Liver (tissue), 8 donors: ENCODE measurements at regions not wholly inside any gene's neighbourhood (a gene's known extent, or its start where the extent isn't known, plus 50 kb on each side); places are given as distances from the start of the nearest gene placed in this dataset.

Experiments
- DNase-seq: peaks from one replicate; pipeline ENCODE4 v3.0.0-alpha.2; 2017; ENCODE audit warnings: low spot score
- H3K27ac ChIP-seq, 2 donors: one replicate each; pipeline ENCODE4 v1.7.0; 2013; ENCODE audit warnings: inconsistent platforms in 2 of 2, low read length in 2 of 2, control low read depth in 1 of 2, low read depth in 1 of 2, mild to moderate bottlenecking in 1 of 2
- H3K27me3 ChIP-seq, 4 donors: one replicate each; pipeline versions ENCODE4 v1.6.1 to v1.7.0; 2013; ENCODE audit warnings: low read length in 3 of 4, inconsistent platforms in 1 of 4, mild to moderate bottlenecking in 1 of 4, moderate library complexity in 1 of 4; ENCODE audit not compliant: control insufficient read depth in 4 of 4, insufficient read depth in 4 of 4
- H3K36me3 ChIP-seq, 4 donors: one replicate each; pipeline versions ENCODE4 v1.6.1 to v1.7.0; 2013; ENCODE audit warnings: low read length in 3 of 4, mild to moderate bottlenecking in 3 of 4, low read depth in 1 of 4, moderate library complexity in 1 of 4; ENCODE audit not compliant: control insufficient read depth in 4 of 4, insufficient read depth in 3 of 4
- H3K4me1 ChIP-seq, 4 donors: one replicate each; pipeline versions ENCODE4 v1.6.1 to v1.7.0; 2013; ENCODE audit warnings: low read length in 3 of 4, mild to moderate bottlenecking in 3 of 4, moderate library complexity in 1 of 4; ENCODE audit not compliant: control insufficient read depth in 4 of 4, insufficient read depth in 4 of 4
- H3K4me3 ChIP-seq, 3 donors: one replicate each; pipeline versions ENCODE4 v1.6.1 to v1.7.0; 2013; ENCODE audit warnings: low read length in 3 of 3, control low read depth in 1 of 3, low read depth in 1 of 3, mild to moderate bottlenecking in 1 of 3
- H3K9ac ChIP-seq, 2 donors: one replicate each; pipeline ENCODE4 v1.7.0; 2013; ENCODE audit warnings: low read length in 2 of 2, mild to moderate bottlenecking in 2 of 2, moderate library complexity in 2 of 2, control low read depth in 1 of 2, low read depth in 1 of 2
- H3K9me3 ChIP-seq, 4 donors: one replicate each; pipeline versions ENCODE4 v1.6.1 to v1.7.0; 2013; ENCODE audit warnings: low read length in 3 of 4; ENCODE audit not compliant: control insufficient read depth in 4 of 4
- ATF3 ChIP-seq: IDR thresholded peaks from 2 replicates; pipeline ENCODE4 v1.6.1; 2016; ENCODE audit warnings: antibody characterized with exemption
- CTCF ChIP-seq: fragments of 150-350 bp; IDR thresholded peaks from 2 replicates; pipeline ENCODE4 v1.5.1; 2017; ENCODE audit warnings: improper control_type of control experiment, low read depth, low read length; ENCODE audit not compliant: missing input control
- EGR1 ChIP-seq, 2 donors: IDR thresholded peaks; 2 replicates each; pipeline ENCODE4 v1.6.1; 2016 to 2018; ENCODE audit warnings: antibody characterized with exemption in 2 of 2, low read depth in 2 of 2
- FOXA1 ChIP-seq: IDR thresholded peaks from 2 replicates; pipeline ENCODE4 v1.6.1; 2016; ENCODE audit warnings: antibody characterized with exemption
- FOXA2 ChIP-seq: IDR thresholded peaks from 2 replicates; pipeline ENCODE4 v1.6.1; 2016; ENCODE audit warnings: antibody characterized with exemption
- GABPA ChIP-seq, 2 donors: IDR thresholded peaks in 1 of 2; conservative IDR thresholded peaks in 1 of 2; 2 replicates each; pipeline ENCODE4 v1.6.1; 2016; ENCODE audit warnings: antibody characterized with exemption in 2 of 2, mild to moderate bottlenecking in 1 of 2, moderate library complexity in 1 of 2
- HNF4A ChIP-seq, 2 donors: conservative IDR thresholded peaks; 2 replicates each; pipeline ENCODE4 v1.6.1; 2016; ENCODE audit warnings: antibody characterized with exemption in 2 of 2, mild to moderate bottlenecking in 2 of 2
- HNF4G ChIP-seq: IDR thresholded peaks from 2 replicates; pipeline ENCODE4 v1.6.1; 2016; ENCODE audit warnings: antibody characterized with exemption
- JUND ChIP-seq, 2 donors: IDR thresholded peaks; 2 replicates each; pipeline ENCODE4 v1.6.1; 2016; ENCODE audit warnings: antibody characterized with exemption in 2 of 2
- MAX ChIP-seq: IDR thresholded peaks from 2 replicates; pipeline ENCODE4 v1.6.1; 2016; ENCODE audit warnings: antibody characterized with exemption
- NR2F2 ChIP-seq: IDR thresholded peaks from 2 replicates; pipeline ENCODE4 v1.6.1; 2016; ENCODE audit warnings: antibody characterized with exemption
- RAD21 ChIP-seq, 2 donors: IDR thresholded peaks; 2 replicates each; pipeline ENCODE4 v1.6.1; 2016; ENCODE audit warnings: antibody characterized with exemption in 2 of 2, mild to moderate bottlenecking in 2 of 2
- REST ChIP-seq: IDR thresholded peaks from 2 replicates; pipeline ENCODE4 v1.6.1; 2016; ENCODE audit warnings: antibody characterized with exemption, mild to moderate bottlenecking
- RXRA ChIP-seq, 2 donors: IDR thresholded peaks; 2 replicates each; pipeline ENCODE4 v1.6.1; 2017 to 2018; ENCODE audit warnings: antibody characterized with exemption in 2 of 2, mild to moderate bottlenecking in 1 of 2
- SP1 ChIP-seq: IDR thresholded peaks from 2 replicates; pipeline ENCODE4 v1.6.1; 2018; ENCODE audit warnings: antibody characterized with exemption, mild to moderate bottlenecking
- TAF1 ChIP-seq: conservative IDR thresholded peaks from 2 replicates; pipeline ENCODE4 v1.6.1; 2016; ENCODE audit warnings: antibody characterized with exemption, mild to moderate bottlenecking
- YY1 ChIP-seq: IDR thresholded peaks from 2 replicates; pipeline ENCODE4 v1.6.1; 2016; ENCODE audit warnings: antibody characterized with exemption, mild to moderate bottlenecking
- ZBTB33 ChIP-seq: IDR thresholded peaks from 2 replicates; pipeline ENCODE4 v1.6.1; 2016; ENCODE audit warnings: antibody characterized with exemption
- WGBS: extraction: QIAGEN DNeasy Blood & Tissue Kit; methylation state at CpG from one replicate; pipeline ENCODE4 v1.1.7; 2013; 5-methylcytosine and 5-hydroxymethylcytosine counted together
- donor health status: healthy.
- donor health status: healthy.
- donor health status: healthy.
- donor health status: healthy.
- donor health status: healthy.

GRCh38 chr4:82171531-82172155 lies 202.1 kb downstream of the HNRNPD start:
- TF ChIP-seq RXRA (IDR thresholded peaks at IDR 0.05) (no peak), HNF4A (conservative IDR thresholded peaks at IDR 0.05) (no peak), CTCF (no peak), MAX (no peak), SP1 (no peak), FOXA2 (no peak), ATF3 (no peak), TAF1 (no peak), NR2F2 (no peak), RAD21 (IDR thresholded peaks at IDR 0.05) (no peak), YY1 (no peak), JUND (IDR thresholded peaks at IDR 0.05) (no peak), EGR1 (IDR thresholded peaks at IDR 0.05; ENCODE audit: low read depth in 2 of 2) (no peak), GABPA (IDR thresholded peaks at IDR 0.05 in 1 of 2, conservative IDR thresholded peaks at IDR 0.05 in 1 of 2) (no peak), HNF4G (no peak), REST (no peak), FOXA1 (no peak), ZBTB33 (no peak)
- Histone ChIP-seq H3K36me3 (no peaks in the 10 kb centered on the region), H3K9ac (no peak overlapping the region), H3K4me3 (no peak overlapping the region), H3K4me1 (no peaks in the 10 kb centered on the region), H3K9me3 (peaks cover 0 to 2% (median 0%) of the 10 kb centered on the region in 4 donors), H3K27ac (no peak overlapping the region), H3K27me3 (no peaks in the 10 kb centered on the region)
- 82% methylated on average over 1 of the region's 1 CpG for WGBS
- DNase-seq, result no peak
